Upper lobe of left lung (tissue), 6 donors: ENCODE measurements at regions not wholly inside any gene's neighbourhood (a gene's known extent, or its start where the extent isn't known, plus 50 kb on each side); places are given as distances from the start of the nearest gene placed in this dataset.
A peak's percentile ranks its signal among the peaks of the same experiment; 100 is the strongest.

Experiments used
- ATAC-seq, 2 donors: fragments of 200-7000 bp; cut with Tn5 transposase; one replicate each; pipeline ENCODE4 v1.9.1; 2022; ENCODE audit warnings: mild to moderate bottlenecking in 2 of 2, moderate library complexity in 2 of 2; ENCODE audit not compliant: low FRiP score in 2 of 2
- DNase-seq, 2 donors: peaks; one replicate each; pipeline ENCODE4 v3.0.0-alpha.2; 2019 to 2020
- H3K27ac ChIP-seq, 4 donors: fragments of 200-600 bp; sonication (generic); one replicate each; pipeline ENCODE4 v1.5.1; 2016 to 2019
- H3K27me3 ChIP-seq, 4 donors: fragments of 200-600 bp; sonication (generic); one replicate each; pipeline ENCODE4 v1.5.1; 2017 to 2019
- H3K36me3 ChIP-seq, 4 donors: fragments of 200-600 bp; sonication (generic); one replicate each; pipeline ENCODE4 v1.5.1; 2016 to 2019
- H3K4me1 ChIP-seq, 4 donors: fragments of 200-600 bp; sonication (generic); one replicate each; pipeline ENCODE4 v1.5.1; 2018 to 2019
- H3K4me3 ChIP-seq, 4 donors: fragments of 200-600 bp; sonication (generic); one replicate each; pipeline ENCODE4 v1.5.1; 2017 to 2019; ENCODE audit warnings: mild to moderate bottlenecking in 2 of 4, moderate library complexity in 1 of 4
- H3K9me3 ChIP-seq, 4 donors: fragments of 200-600 bp; sonication (generic); one replicate each; pipeline ENCODE4 v1.5.1; 2018 to 2019
- EP300 ChIP-seq, 4 donors: sonication (generic); formaldehyde crosslinking; IDR thresholded peaks; one replicate each; pipeline ENCODE4 v1.5.1; 2017; ENCODE audit warnings: antibody characterized with exemption in 4 of 4, control low read depth in 2 of 4
- POLR2A ChIP-seq, 4 donors: fragments of 450-650 bp; IDR thresholded peaks; one replicate each; pipeline ENCODE4 v1.5.1; 2016 to 2017; ENCODE audit warnings: antibody characterized with exemption in 4 of 4, mild to moderate bottlenecking in 2 of 4
- POLR2AphosphoS5 ChIP-seq, 2 donors: sonication (generic); formaldehyde crosslinking; IDR thresholded peaks; one replicate each; pipeline ENCODE4 v1.5.1; 2017; ENCODE audit warnings: antibody characterized with exemption in 2 of 2
- WGBS, 2 donors: methylation state at CpG; one replicate each; pipeline ENCODE4 v1.1.5; 2017 to 2018; 5-methylcytosine and 5-hydroxymethylcytosine counted together
- TF ChIP-seq, protein P1 (sequence below), 6 experiments: fragments of 450-650 bp in 4 of 6; fragments of 200-600 bp in 2 of 6; sonication (generic) in 2 of 6; IDR thresholded peaks; one replicate each; pipeline ENCODE4 v1.5.1; 2016 to 2019; ENCODE audit warnings: antibody characterized with exemption in 6 of 6
- donor health status: DM: no; HTN: no; CAD: no; lungs with moderate emphysema.
- donor health status: DM: no; HTN: yes; CAD: no; lungs with severe emphysema.

DNA sequence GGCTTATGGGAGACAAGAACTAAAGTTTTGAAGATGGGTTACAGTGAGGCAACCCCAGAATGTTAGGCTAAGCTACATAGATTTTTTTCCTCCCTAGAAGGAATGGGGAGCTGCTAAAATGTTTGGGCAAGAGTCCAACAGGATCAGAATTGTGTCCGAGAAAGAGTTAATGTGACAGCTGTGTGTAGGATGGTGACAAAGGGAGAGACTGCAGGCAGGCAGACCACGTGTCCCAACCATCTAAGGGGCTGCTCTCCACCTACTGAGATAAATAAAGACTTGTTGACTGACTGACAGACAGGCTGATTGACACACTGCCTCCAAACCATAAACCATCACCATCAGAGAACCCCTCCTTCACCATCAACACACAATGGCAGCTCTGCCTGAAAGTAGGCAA is 133.7 kb upstream of the CTTNBP2NL start:
- ATAC-seq: no peak

GRCh38 chr1:112263042-112263441 is 133.0 kb upstream of the CTTNBP2NL start:
- DNase-seq (no peak), ATAC-seq (no peak)
- no peak overlapping the region for H3K27ac ChIP-seq
- no peak for TF ChIP-seq POLR2A (IDR thresholded peaks at IDR 0.05)
- no peak for TF ChIP-seq POLR2AphosphoS5 (IDR thresholded peaks at IDR 0.05)
- no peaks in the 10 kb centered on the region for H3K36me3 ChIP-seq
- H3K27me3 ChIP-seq: no peaks in the 10 kb centered on the region
- WGBS, 2 donors: 75 to 80% methylated on average over 6 of the region's 6 CpGs
- H3K4me1 ChIP-seq: peaks cover 0 to 6% (median 2%) of the 10 kb centered on the region in 4 donors
- no peaks in the 10 kb centered on the region for H3K9me3 ChIP-seq
- H3K4me3 ChIP-seq: no peak overlapping the region

More for the DNA sequence above, 133.7 kb upstream of the CTTNBP2NL start:
- H3K27ac ChIP-seq: no peak overlapping the region
- no peaks in the 10 kb centered on the region for H3K27me3 ChIP-seq
- H3K36me3 ChIP-seq: no peaks in the 10 kb centered on the region
- no peak for DNase-seq
- TF ChIP-seq, protein P1, sequence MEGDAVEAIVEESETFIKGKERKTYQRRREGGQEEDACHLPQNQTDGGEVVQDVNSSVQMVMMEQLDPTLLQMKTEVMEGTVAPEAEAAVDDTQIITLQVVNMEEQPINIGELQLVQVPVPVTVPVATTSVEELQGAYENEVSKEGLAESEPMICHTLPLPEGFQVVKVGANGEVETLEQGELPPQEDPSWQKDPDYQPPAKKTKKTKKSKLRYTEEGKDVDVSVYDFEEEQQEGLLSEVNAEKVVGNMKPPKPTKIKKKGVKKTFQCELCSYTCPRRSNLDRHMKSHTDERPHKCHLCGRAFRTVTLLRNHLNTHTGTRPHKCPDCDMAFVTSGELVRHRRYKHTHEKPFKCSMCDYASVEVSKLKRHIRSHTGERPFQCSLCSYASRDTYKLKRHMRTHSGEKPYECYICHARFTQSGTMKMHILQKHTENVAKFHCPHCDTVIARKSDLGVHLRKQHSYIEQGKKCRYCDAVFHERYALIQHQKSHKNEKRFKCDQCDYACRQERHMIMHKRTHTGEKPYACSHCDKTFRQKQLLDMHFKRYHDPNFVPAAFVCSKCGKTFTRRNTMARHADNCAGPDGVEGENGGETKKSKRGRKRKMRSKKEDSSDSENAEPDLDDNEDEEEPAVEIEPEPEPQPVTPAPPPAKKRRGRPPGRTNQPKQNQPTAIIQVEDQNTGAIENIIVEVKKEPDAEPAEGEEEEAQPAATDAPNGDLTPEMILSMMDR (IDR thresholded peaks at IDR 0.05): no peak
- TF ChIP-seq POLR2A (IDR thresholded peaks at IDR 0.05) (no peak), EP300 (IDR thresholded peaks at IDR 0.05) (no peak), POLR2AphosphoS5 (IDR thresholded peaks at IDR 0.05) (no peak)
- H3K4me1 ChIP-seq: peaks cover 0 to 6% (median 2%) of the 10 kb centered on the region in 4 donors
- no peak overlapping the region for H3K4me3 ChIP-seq
- H3K9me3 ChIP-seq: no peaks in the 10 kb centered on the region
- WGBS, 2 donors: 64 to 76% methylated on average over 2 of the region's 2 CpGs

DNA sequence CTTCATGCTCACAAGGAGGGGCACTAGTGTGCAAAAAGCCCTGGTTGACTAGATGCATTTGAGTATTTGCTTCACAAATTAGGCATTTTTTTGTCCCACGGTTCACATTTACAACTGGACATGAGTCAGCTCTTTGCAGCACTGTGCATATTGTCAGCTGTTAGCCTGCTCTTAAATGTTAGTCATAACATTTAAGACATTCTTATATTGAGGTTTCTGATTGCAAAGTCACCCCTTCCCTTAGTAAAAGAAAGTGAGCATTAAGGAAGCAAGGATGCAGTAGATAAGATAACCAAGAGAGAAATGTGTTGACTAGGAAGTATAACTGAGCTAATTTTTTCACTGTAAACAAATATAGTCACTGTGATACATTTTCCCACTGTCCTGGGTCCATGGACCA is 132.6 kb upstream of the CTTNBP2NL start:
- Histone ChIP-seq H3K27ac (peak overlapping the region in 1 of 4 donors; percentile 61), H3K36me3 (no peaks in the 10 kb centered on the region), H3K4me1 (peaks cover 0 to 6% (median 2%) of the 10 kb centered on the region in 4 donors), H3K4me3 (no peak overlapping the region), H3K27me3 (no peaks in the 10 kb centered on the region), H3K9me3 (no peaks in the 10 kb centered on the region)
- ATAC-seq: no peak
- WGBS, 2 donors: 21 to 22% methylated on average over 1 of the region's 1 CpG
- TF ChIP-seq, protein P1 (IDR thresholded peaks at IDR 0.05): no peak
- TF ChIP-seq POLR2A (IDR thresholded peaks at IDR 0.05) (no peak), EP300 (IDR thresholded peaks at IDR 0.05) (no peak), POLR2AphosphoS5 (IDR thresholded peaks at IDR 0.05) (no peak)
- DNase-seq: no peak

DNA sequence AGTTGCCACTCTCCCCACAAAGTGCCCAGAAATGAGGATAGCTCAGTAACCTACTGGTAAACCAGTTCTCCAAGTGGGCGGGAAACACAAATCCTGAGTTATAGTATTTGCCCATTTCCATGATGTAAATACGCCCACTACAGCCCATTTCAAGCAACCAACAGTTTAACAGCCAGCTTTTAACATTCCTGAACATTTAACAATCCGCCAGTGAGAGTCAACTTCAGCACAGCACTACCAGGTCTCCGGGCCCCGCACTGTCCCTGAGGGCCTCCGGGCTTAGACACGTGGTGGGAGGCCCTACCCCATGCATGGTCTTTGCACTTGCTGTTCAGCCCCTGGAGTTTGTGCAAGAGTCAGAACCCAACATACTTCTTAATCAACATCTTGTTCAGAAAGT is 132.0 kb upstream of the CTTNBP2NL start:
- no peak for ATAC-seq
- H3K27ac ChIP-seq: peak overlapping the region in 1 of 4 donors; percentile 61
- DNase-seq: no peak
- H3K9me3 ChIP-seq: no peaks in the 10 kb centered on the region
- H3K4me3 ChIP-seq: no peak overlapping the region
- 84 to 90% methylated on average over 7 of the region's 7 CpGs for WGBS, 2 donors
- H3K36me3 ChIP-seq: no peaks in the 10 kb centered on the region
- peaks cover 0 to 6% (median 2%) of the 10 kb centered on the region in 4 donors for H3K4me1 ChIP-seq
- no peaks in the 10 kb centered on the region for H3K27me3 ChIP-seq
- TF ChIP-seq, protein P1 (IDR thresholded peaks at IDR 0.05): no peak

DNA sequence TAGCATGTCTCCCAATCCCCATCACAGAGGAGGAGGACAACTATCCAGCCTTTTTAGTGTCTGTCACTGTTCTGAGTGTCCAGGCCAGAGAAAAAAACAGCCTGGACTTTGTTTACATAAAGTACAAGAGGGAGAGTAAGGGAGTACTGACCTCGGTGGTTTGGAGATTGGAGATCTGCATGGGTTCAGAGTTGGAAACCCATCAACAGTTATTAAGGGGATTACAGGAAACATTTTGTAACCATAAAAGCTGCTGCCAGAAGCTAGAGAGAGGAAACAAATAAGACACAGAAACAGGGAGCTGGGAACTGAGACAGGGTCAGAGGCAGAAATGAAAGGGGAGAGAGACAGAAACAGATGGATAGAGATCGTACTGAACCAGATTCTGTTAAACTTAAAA is 131.5 kb upstream of the CTTNBP2NL start:
- H3K27ac ChIP-seq: peak overlapping the region in 2 of 4 donors; percentile 13 to 61
- no peak for DNase-seq
- H3K36me3 ChIP-seq: no peaks in the 10 kb centered on the region
- TF ChIP-seq, protein P1 (IDR thresholded peaks at IDR 0.05): no peak
- TF ChIP-seq EP300 (IDR thresholded peaks at IDR 0.05) (no peak), POLR2AphosphoS5 (IDR thresholded peaks at IDR 0.05) (no peak), POLR2A (IDR thresholded peaks at IDR 0.05) (no peak)
- peak in 1 of 2 donors; percentile 54 for ATAC-seq
- no peaks in the 10 kb centered on the region for H3K9me3 ChIP-seq
- peaks cover 0 to 6% (median 2%) of the 10 kb centered on the region in 4 donors for H3K4me1 ChIP-seq
- 37 to 40% methylated on average over 2 of the region's 2 CpGs for WGBS, 2 donors
- no peak overlapping the region for H3K4me3 ChIP-seq
- H3K27me3 ChIP-seq: no peaks in the 10 kb centered on the region
